ENCODE measurements at regions not wholly inside any gene's neighbourhood (a gene's known extent, or its start where the extent isn't known, plus 50 kb on each side); places are given as distances from the start of the nearest gene placed in this dataset.

GRCh38 chr3:102089904-102090720 lies 240.8 kb downstream of the NFKBIZ start:
- no peak for TF ChIP-seq ZNF274 (IDR thresholded peaks at IDR 0.05; ENCODE audit: low read depth, low read length)
- TF ChIP-seq EGR1 (IDR thresholded peaks at IDR 0.05; ENCODE audit: low read depth): no peak
- TF ChIP-seq REST (IDR thresholded peaks at IDR 0.05; ENCODE audit: low read depth): no peak
- TF ChIP-seq CBX3 (IDR thresholded peaks at IDR 0.05; ENCODE audit: low read depth): no peak
- TF ChIP-seq, protein P1, sequence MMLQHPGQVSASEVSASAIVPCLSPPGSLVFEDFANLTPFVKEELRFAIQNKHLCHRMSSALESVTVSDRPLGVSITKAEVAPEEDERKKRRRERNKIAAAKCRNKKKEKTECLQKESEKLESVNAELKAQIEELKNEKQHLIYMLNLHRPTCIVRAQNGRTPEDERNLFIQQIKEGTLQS (IDR thresholded peaks at IDR 0.05): no peak
- TF ChIP-seq SIN3A (IDR thresholded peaks at IDR 0.05; ENCODE audit: low read depth): no peak
- no peak for TF ChIP-seq SRF (IDR thresholded peaks at IDR 0.05; ENCODE audit: low read depth)
- TF ChIP-seq RAD21 (IDR thresholded peaks at IDR 0.05; ENCODE audit: low read depth): no peak
- TF ChIP-seq SP1 (IDR thresholded peaks at IDR 0.05; ENCODE audit: low read depth): no peak
- TF ChIP-seq, protein P2, sequence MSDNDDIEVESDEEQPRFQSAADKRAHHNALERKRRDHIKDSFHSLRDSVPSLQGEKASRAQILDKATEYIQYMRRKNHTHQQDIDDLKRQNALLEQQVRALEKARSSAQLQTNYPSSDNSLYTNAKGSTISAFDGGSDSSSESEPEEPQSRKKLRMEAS (IDR thresholded peaks at IDR 0.05): no peak
- TF ChIP-seq FOSL1 (IDR thresholded peaks at IDR 0.05; ENCODE audit: low read depth): no peak
- no peak for TF ChIP-seq JUND (IDR thresholded peaks at IDR 0.05)
- no peak for TF ChIP-seq EZH2 (IDR thresholded peaks at IDR 0.05)
- no peak for TF ChIP-seq ZFX (IDR thresholded peaks at IDR 0.05)
- no peak for TF ChIP-seq YY1 (IDR thresholded peaks at IDR 0.05; ENCODE audit: extremely low read depth, insufficient replicate concordance, low read depth, low read length)
- no peak for TF ChIP-seq TCF7L2 (IDR thresholded peaks at IDR 0.05; ENCODE audit: borderline replicate concordance, extremely low read depth, insufficient read depth, insufficient read length)
- no peak for TF ChIP-seq CEBPB (IDR thresholded peaks at IDR 0.05; ENCODE audit: low read depth)
- no TSS peak for BruUV-seq (replicated peaks)
- DNase-seq (ENCODE audit: low read depth, low spot score): no peak

More at GRCh38 chr3:102089904-102090720, 240.8 kb downstream of the NFKBIZ start:
- no peaks in the 10 kb centered on the region for H3K79me2 ChIP-seq (ENCODE audit: insufficient read depth, low read length)
- no peaks in the 10 kb centered on the region for H3K9me3 ChIP-seq (ENCODE audit: control insufficient read depth in 1 of 2, insufficient read depth in 1 of 2, low read depth in 1 of 2, low read length in 2 of 2)
- no peaks in the 10 kb centered on the region for H3K9me2 ChIP-seq (ENCODE audit: insufficient read depth)
- H3K27ac ChIP-seq (ENCODE audit: low read depth, low read length): no peak overlapping the region
- no peaks in the 10 kb centered on the region for H3K4me1 ChIP-seq (ENCODE audit: control insufficient read depth in 1 of 2, insufficient read depth in 2 of 2, low read length in 2 of 2)
- H4K20me1 ChIP-seq (ENCODE audit: insufficient read depth): no peaks in the 10 kb centered on the region
- ChIA-PET CTCF (no interaction called here), RAD21 (ENCODE audit: low non-redundant PET in 1 of 2, low total read pairs in 2 of 2, uncharacterized antibody in 2 of 2, unreplicated experiment in 2 of 2) (no interaction called here), POLR2A (no interaction called here)
- no peak overlapping the region for H3K9ac ChIP-seq (ENCODE audit: low read length)
- H3K4me2 ChIP-seq (ENCODE audit: low read length): no peak overlapping the region
- H3K36me3 ChIP-seq (ENCODE audit: control insufficient read depth in 1 of 2, insufficient read depth in 2 of 2, low read length in 2 of 2): no peaks in the 10 kb centered on the region
- no peak for ATAC-seq
- H3K4me3 ChIP-seq (replicated peaks in 1 of 2; ENCODE audit: low read depth in 1 of 2, low read length in 2 of 2): no peak overlapping the region
- H3K27me3 ChIP-seq (ENCODE audit: insufficient read depth, low read length): no peaks in the 10 kb centered on the region
- intact Hi-C loops (cut with micrococcal nuclease): no loop called here
- no peak overlapping the region for H2AFZ ChIP-seq (ENCODE audit: low read depth, low read length, poor library complexity, severe bottlenecking)

All from HCT116 (cell line).